A549 (cell line): ENCODE measurements at regions not wholly inside any gene's neighbourhood (a gene's known extent, or its start where the extent isn't known, plus 50 kb on each side); places are given as distances from the start of the nearest gene placed in this dataset.

Experiments used
- ATAC-seq, 2 experiments: fragments of 200-7000 bp in 1 of 2; fragments of >200 bp in 1 of 2; cut with Nextera tagmentation in 1 of 2; cut with Tn5 transposase in 1 of 2; 3 replicates each; pipeline versions ENCODE4 v1.8.0 to v1.9.1; 2018 to 2020; ENCODE audit warnings: mild to moderate bottlenecking in 1 of 2, moderate library complexity in 1 of 2
- CTCF ChIA-PET: fragments of 300-600 bp; sonication (Branson Sonifier 250); formaldehyde crosslinking; extraction: SDS; loops from one replicate; lab custom pipeline; 2021; ENCODE audit warnings: antibody characterized with exemption, inconsistent platforms; lab: Yijun Ruan, JAX
- POLR2A ChIA-PET: fragments of 350-600 bp; formaldehyde crosslinking; extraction: SDS; loops from one replicate; lab custom pipeline; 2021; ENCODE audit warnings: antibody characterized with exemption, inconsistent platforms; lab: Yijun Ruan, JAX
- DNase-seq, 2 experiments: peaks; one replicate each; pipeline versions ENCODE4 v3.0.0 to v3.0.0-alpha.2; 2011 to 2016; ENCODE audit warnings: low read depth in 1 of 2, low spot score in 1 of 2
- FAIRE-seq: peaks from 2 replicates; lab custom pipeline; 2011; peaks lifted over from hg19 to GRCh38; lab: Jason Lieb, UNC
- H3K27ac ChIP-seq, 2 experiments: fragments of >200 bp; sonication (Bioruptor Twin); formaldehyde crosslinking; 3 replicates each; pipeline ENCODE4 v1.5.1; 2016 to 2017
- H3K4me1 ChIP-seq: fragments of >200 bp; sonication (Bioruptor Twin); formaldehyde crosslinking; 3 replicates; pipeline ENCODE4 v1.6.1; 2016
- H3K4me2 ChIP-seq: fragments of >200 bp; sonication (Bioruptor Twin); formaldehyde crosslinking; 3 replicates; pipeline ENCODE4 v1.6.1; 2016
- H3K4me3 ChIP-seq: fragments of >200 bp; sonication (Bioruptor Twin); formaldehyde crosslinking; 3 replicates; pipeline ENCODE4 v1.5.1; 2016
- H3K9me3 ChIP-seq: fragments of >200 bp; sonication (Bioruptor Twin); formaldehyde crosslinking; 3 replicates; pipeline ENCODE4 v1.6.1; 2016
- ATOH8 ChIP-seq: fragments of 250-450 bp; sonication (Bioruptor Pico); IDR thresholded peaks from 2 replicates; pipeline ENCODE4 v1.5.0; 2020; ENCODE audit warnings: low read depth, mild to moderate bottlenecking, moderate library complexity
- BCL3 ChIP-seq: fragments of >200 bp; sonication (Bioruptor Twin); formaldehyde crosslinking; IDR thresholded peaks from 3 replicates; pipeline ENCODE4 v1.6.1; 2016
- CBX8 ChIP-seq: fragments of 200-600 bp; sonication (generic); IDR thresholded peaks from 2 replicates; pipeline ENCODE4 v1.6.1; 2016
- CEBPB ChIP-seq, 2 experiments: fragments of >200 bp in 1 of 2; sonication (Bioruptor Twin) in 1 of 2; formaldehyde crosslinking in 1 of 2; IDR thresholded peaks; 2 replicates each; pipeline ENCODE4 v1.6.1; 2012 to 2016
- CHD4 ChIP-seq: fragments of 200-600 bp; sonication (generic); IDR thresholded peaks from 2 replicates; pipeline ENCODE4 v1.6.1; 2016; ENCODE audit warnings: antibody characterized with exemption, mild to moderate bottlenecking, borderline replicate concordance
- EHMT2 ChIP-seq: fragments of 200-600 bp; sonication (generic); IDR thresholded peaks from 2 replicates; pipeline ENCODE4 v1.6.1; 2016; ENCODE audit warnings: antibody characterized with exemption, low read depth, mild to moderate bottlenecking, moderate library complexity
- ESRRA ChIP-seq: fragments of 150-350 bp; IDR thresholded peaks from 2 replicates; pipeline ENCODE4 v1.6.1; 2014; ENCODE audit warnings: mild to moderate bottlenecking, low read length, borderline replicate concordance
- FOSB ChIP-seq: fragments of 250-450 bp; sonication (Bioruptor Pico); IDR thresholded peaks from 2 replicates; pipeline ENCODE4 v1.5.0; 2020; ENCODE audit warnings: mild to moderate bottlenecking, moderate library complexity
- GATA3 ChIP-seq: IDR thresholded peaks from 2 replicates; pipeline ENCODE4 v1.6.1; 2012; ENCODE audit warnings: borderline replicate concordance
- HEYL ChIP-seq: fragments of 250-450 bp; sonication (Bioruptor Pico); IDR thresholded peaks from 2 replicates; pipeline ENCODE4 v1.8.0; 2021; ENCODE audit warnings: mild to moderate bottlenecking, moderate library complexity
- KDM5A ChIP-seq: fragments of 200-600 bp; sonication (generic); IDR thresholded peaks from 2 replicates; pipeline ENCODE4 v1.6.1; 2016; ENCODE audit warnings: antibody characterized with exemption, mild to moderate bottlenecking
- MAFK ChIP-seq: fragments of 450-650 bp; IDR thresholded peaks from 2 replicates; pipeline ENCODE4 v1.6.1; 2014; ENCODE audit not compliant: partially characterized antibody
- MAX ChIP-seq: IDR thresholded peaks from 2 replicates; pipeline ENCODE4 v1.6.1; 2012
- MAZ ChIP-seq: fragments of 150-350 bp; IDR thresholded peaks from 2 replicates; pipeline ENCODE4 v1.6.1; 2014; ENCODE audit warnings: antibody characterized with exemption, low read depth, low read length, borderline replicate concordance
- MYC ChIP-seq: IDR thresholded peaks from 2 replicates; pipeline ENCODE4 v1.6.1; 2012; ENCODE audit warnings: mild to moderate bottlenecking, inconsistent platforms, low read length, improper control_type of control experiment, borderline replicate concordance
- NFE2L2 ChIP-seq: fragments of 150-350 bp; conservative IDR thresholded peaks from 2 replicates; pipeline ENCODE4 v1.6.1; 2014; ENCODE audit warnings: low read length
- NPAS2 ChIP-seq: fragments of 250-450 bp; sonication (Bioruptor Pico); IDR thresholded peaks from 2 replicates; pipeline ENCODE4 v1.8.0; 2022; ENCODE audit warnings: mild to moderate bottlenecking, moderate library complexity, borderline replicate concordance
- PHF8 ChIP-seq: fragments of 200-600 bp; sonication (generic); IDR thresholded peaks from 2 replicates; pipeline ENCODE4 v1.6.1; 2016; ENCODE audit warnings: low read depth, mild to moderate bottlenecking, antibody characterized with exemption, moderate library complexity, borderline replicate concordance
- POLR2AphosphoS2 ChIP-seq: conservative IDR thresholded peaks from 2 replicates; pipeline ENCODE4 v1.6.1; 2012; ENCODE audit warnings: low read length, improper control_type of control experiment, inconsistent platforms
- RARB ChIP-seq: fragments of 250-450 bp; sonication (Bioruptor Pico); IDR thresholded peaks from 2 replicates; pipeline ENCODE4 v1.8.0; 2021; ENCODE audit warnings: mild to moderate bottlenecking, moderate library complexity
- RCOR1 ChIP-seq: fragments of 150-350 bp; IDR thresholded peaks from 2 replicates; pipeline ENCODE4 v1.6.1; 2014; ENCODE audit warnings: antibody characterized with exemption, low read length, low read depth
- RFX5 ChIP-seq: fragments of 450-650 bp; IDR thresholded peaks from 2 replicates; pipeline ENCODE4 v1.7.1; 2014; ENCODE audit warnings: antibody characterized with exemption, mild to moderate bottlenecking, moderate library complexity
- SREBF2 ChIP-seq: fragments of 450-650 bp; IDR thresholded peaks from 2 replicates; pipeline ENCODE4 v1.6.1; 2014; ENCODE audit warnings: mild to moderate bottlenecking, moderate library complexity
- TP53 ChIP-seq: fragments of 250-450 bp; sonication (Bioruptor Pico); IDR thresholded peaks from 2 replicates; pipeline ENCODE4 v1.5.0; 2021; ENCODE audit warnings: mild to moderate bottlenecking, moderate library complexity
- USF2 ChIP-seq: fragments of 450-650 bp; IDR thresholded peaks from 2 replicates; pipeline ENCODE4 v1.6.1; 2014; ENCODE audit warnings: antibody characterized with exemption
- ZC3H11A ChIP-seq: fragments of 450-650 bp; IDR thresholded peaks from 2 replicates; pipeline ENCODE4 v1.6.1; 2014; ENCODE audit warnings: antibody characterized with exemption, mild to moderate bottlenecking
- WGBS: methylation state at CpG from one replicate; pipeline ENCODE4 v1.1.6; 2017; ENCODE audit errors: missing lambda C conversion rate; 5-methylcytosine and 5-hydroxymethylcytosine counted together
- TF ChIP-seq, protein P1 (sequence below): fragments of >200 bp; sonication (Bioruptor Twin); formaldehyde crosslinking; IDR thresholded peaks from 2 replicates; pipeline ENCODE4 v1.6.1; 2016
- TF ChIP-seq, protein P2 (sequence below): IDR thresholded peaks from 2 replicates; pipeline ENCODE4 v1.6.1; 2012
- TF ChIP-seq, protein P3 (sequence below): IDR thresholded peaks from 2 replicates; pipeline ENCODE4 v1.6.1; 2012; ENCODE audit warnings: low read depth, borderline replicate concordance

- H3K9me3 ChIP-seq = no peaks in the 10 kb centered on the region
- H3K4me3 ChIP-seq = no peak overlapping the region
- H3K4me1 ChIP-seq = no peaks in the 10 kb centered on the region
- no peak for DNase-seq
- FAIRE-seq = no peak
- 3% methylated on average over 4 of the region's 4 CpGs for WGBS
- H3K27ac ChIP-seq = no peak overlapping the region
- no peak for ATAC-seq
- CTCF ChIA-PET = no interaction called here
- H3K4me2 ChIP-seq = no peak overlapping the region
- no peak for TF ChIP-seq RARB (CRISPR knock-in tag)
- no peak for TF ChIP-seq EHMT2
- no peak for TF ChIP-seq PHF8
- no peak for TF ChIP-seq CEBPB (IDR thresholded peaks at IDR 0.05)
- TF ChIP-seq CBX8 = no peak
- TF ChIP-seq ZC3H11A = no peak
- no peak for TF ChIP-seq KDM5A
- TF ChIP-seq FOSB (CRISPR knock-in tag) = no peak
- no peak for TF ChIP-seq TP53 (CRISPR knock-in tag)
- TF ChIP-seq MAFK = no peak
- TF ChIP-seq, protein P1, sequence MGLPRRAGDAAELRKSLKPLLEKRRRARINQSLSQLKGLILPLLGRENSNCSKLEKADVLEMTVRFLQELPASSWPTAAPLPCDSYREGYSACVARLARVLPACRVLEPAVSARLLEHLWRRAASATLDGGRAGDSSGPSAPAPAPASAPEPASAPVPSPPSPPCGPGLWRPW = no peak
- TF ChIP-seq, protein P2, sequence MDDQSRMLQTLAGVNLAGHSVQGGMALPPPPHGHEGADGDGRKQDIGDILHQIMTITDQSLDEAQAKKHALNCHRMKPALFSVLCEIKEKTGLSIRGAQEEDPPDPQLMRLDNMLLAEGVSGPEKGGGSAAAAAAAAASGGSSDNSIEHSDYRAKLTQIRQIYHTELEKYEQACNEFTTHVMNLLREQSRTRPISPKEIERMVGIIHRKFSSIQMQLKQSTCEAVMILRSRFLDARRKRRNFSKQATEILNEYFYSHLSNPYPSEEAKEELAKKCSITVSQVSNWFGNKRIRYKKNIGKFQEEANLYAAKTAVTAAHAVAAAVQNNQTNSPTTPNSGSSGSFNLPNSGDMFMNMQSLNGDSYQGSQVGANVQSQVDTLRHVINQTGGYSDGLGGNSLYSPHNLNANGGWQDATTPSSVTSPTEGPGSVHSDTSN = no peak
- POLR2A ChIA-PET = no interaction called here
Observed at GRCh38 chr10:64096941-64097340, 575.7 kb downstream of the REEP3 start.

DNA sequence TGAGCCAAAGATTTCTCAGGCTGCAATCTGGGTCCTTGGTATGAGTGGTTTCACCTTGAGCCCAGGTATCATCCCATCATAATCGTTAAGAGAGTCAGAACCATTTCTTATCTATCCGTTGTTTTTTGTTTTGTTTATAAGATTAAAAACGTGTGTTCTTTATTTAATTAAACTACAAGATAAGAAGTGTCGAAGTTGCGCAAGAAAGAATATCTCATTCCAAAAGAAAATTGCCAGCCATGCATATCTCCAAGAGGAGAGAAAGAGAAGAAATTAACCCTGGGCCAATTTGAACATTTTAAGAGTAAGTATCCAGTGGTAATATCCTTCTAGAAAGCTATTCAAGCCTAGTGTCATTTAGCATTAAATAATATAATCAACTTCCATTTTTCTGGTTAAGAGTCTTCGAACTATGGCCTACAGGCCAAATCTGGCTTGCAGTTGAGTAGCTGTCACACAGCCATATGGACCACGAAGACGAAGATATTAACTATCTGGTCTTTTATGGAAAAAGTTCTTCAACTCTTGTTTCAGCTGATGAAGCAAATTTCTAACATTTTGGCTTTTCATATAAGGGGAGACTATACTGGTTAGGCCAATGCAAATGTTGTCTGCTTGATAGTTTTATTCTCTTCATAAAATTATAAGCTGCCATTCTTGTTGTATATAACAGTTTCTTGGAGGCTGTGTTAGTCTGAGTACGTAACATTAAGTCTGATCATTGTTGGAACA lies 576.4 kb downstream of the REEP3 start:
- POLR2A ChIA-PET = no interaction called here
- Histone ChIP-seq H3K9me3 (no peaks in the 10 kb centered on the region), H3K4me1 (no peaks in the 10 kb centered on the region), H3K27ac (no peak overlapping the region), H3K4me2 (no peak overlapping the region), H3K4me3 (no peak overlapping the region)
- FAIRE-seq (no peak), DNase-seq (no peak), ATAC-seq (no peak)
- 22% methylated on average over 9 of the region's 9 CpGs for WGBS
- TF ChIP-seq GATA3 = no peak
- TF ChIP-seq, protein P2 = no peak
- TF ChIP-seq RCOR1 = no peak
- TF ChIP-seq MAFK = peak; percentile 63
- CTCF ChIA-PET = no interaction called here

DNA sequence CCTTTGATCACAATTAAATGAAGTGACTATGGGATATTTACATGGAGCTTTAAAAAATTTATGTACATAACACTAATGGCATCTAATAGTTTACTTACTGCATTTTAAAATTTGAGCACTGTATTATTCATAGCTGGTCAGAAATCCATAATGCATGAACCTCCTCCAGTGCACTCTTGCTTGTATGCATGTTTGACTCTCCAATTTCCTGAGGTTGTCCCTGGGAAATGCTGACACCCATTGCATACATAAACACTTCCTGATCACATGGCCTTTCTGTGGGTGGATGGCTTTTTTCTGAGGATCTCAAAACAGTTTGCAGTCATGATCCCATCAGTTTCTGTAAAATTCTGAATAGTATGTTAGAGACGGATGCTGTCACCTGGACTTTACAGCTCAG lies 577.8 kb downstream of the REEP3 start:
- Histone ChIP-seq H3K27ac (no peak overlapping the region), H3K4me3 (no peak overlapping the region), H3K4me2 (no peak overlapping the region), H3K4me1 (no peaks in the 10 kb centered on the region), H3K9me3 (no peaks in the 10 kb centered on the region)
- ChIA-PET POLR2A (no interaction called here), CTCF (no interaction called here)
- no peak for DNase-seq
- 94% methylated on average over 1 of the region's 1 CpG for WGBS
- no peak for FAIRE-seq
- no peak for ATAC-seq
- TF ChIP-seq NFE2L2 (no peak), USF2 (no peak), MAFK (no peak), ATOH8 (CRISPR knock-in tag) (no peak), HEYL (CRISPR knock-in tag) (no peak), MAX (no peak), KDM5A (no peak), MAZ (no peak), CHD4 (no peak), MYC (no peak), POLR2AphosphoS2 (no peak), SREBF2 (no peak), BCL3 (no peak), RFX5 (no peak), ESRRA (no peak), NPAS2 (CRISPR knock-in tag) (no peak)
- TF ChIP-seq, protein P3, sequence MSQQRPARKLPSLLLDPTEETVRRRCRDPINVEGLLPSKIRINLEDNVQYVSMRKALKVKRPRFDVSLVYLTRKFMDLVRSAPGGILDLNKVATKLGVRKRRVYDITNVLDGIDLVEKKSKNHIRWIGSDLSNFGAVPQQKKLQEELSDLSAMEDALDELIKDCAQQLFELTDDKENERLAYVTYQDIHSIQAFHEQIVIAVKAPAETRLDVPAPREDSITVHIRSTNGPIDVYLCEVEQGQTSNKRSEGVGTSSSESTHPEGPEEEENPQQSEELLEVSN = no peak
